Activated T-cell treated with anti-CD3 and anti-CD28 coated beads, Interleukin-2, amount 50 U/mL, for 48 hours (primary cell): ENCODE measurements at regions not wholly inside any gene's neighbourhood (a gene's known extent, or its start where the extent isn't known, plus 50 kb on each side); places are given as distances from the start of the nearest gene placed in this dataset.
A peak's percentile ranks its signal among the peaks of the same experiment; 100 is the strongest.
"Not testable (repeated sequence)": the region's sequence is repeated elsewhere in the genome, so short reads cannot be mapped to it uniquely, and the experiment has no call there.

Source experiments
- DNase-seq, 2 experiments: peaks; one replicate each; pipeline ENCODE4 v3.0.0-alpha.2; 2020

GRCh38 chr1:244301595-244302130 lies 150.0 kb downstream of the ADSS2 start:
- DNase-seq: no peak

- no peak for DNase-seq
Observed at GRCh38 chr1:244302876-244303609, 148.7 kb downstream of the ADSS2 start.

- no peak for DNase-seq
Observed at GRCh38 chr1:244303610-244303969, 148.1 kb downstream of the ADSS2 start.

GRCh38 chr1:244304156-244304555 lies 147.6 kb downstream of the ADSS2 start:
- no peak for DNase-seq

- DNase-seq: no peak
Observed at GRCh38 chr1:244304656-244305055, 147.1 kb downstream of the ADSS2 start.

- DNase-seq: no peak
Observed at GRCh38 chr1:244305776-244306341, 145.8 kb downstream of the ADSS2 start.

GRCh38 chr1:244306544-244306943 lies 145.2 kb downstream of the ADSS2 start:
- DNase-seq: no peak

GRCh38 chr1:244309191-244309590 lies 142.5 kb downstream of the ADSS2 start:
- not testable (repeated sequence) for DNase-seq

- no peak for DNase-seq
Observed at GRCh38 chr1:244311784-244312532, 139.8 kb downstream of the ADSS2 start.

GRCh38 chr1:244313346-244313745 lies 138.4 kb downstream of the ADSS2 start:
- no peak for DNase-seq

- DNase-seq: no peak
Observed at GRCh38 chr1:244314921-244315559, 136.7 kb downstream of the ADSS2 start.

GRCh38 chr1:244315996-244316395 lies 135.7 kb downstream of the ADSS2 start:
- DNase-seq: no peak

GRCh38 chr1:244316407-244316806 lies 135.3 kb downstream of the ADSS2 start:
- no peak for DNase-seq

GRCh38 chr1:244316986-244317655 lies 134.6 kb downstream of the ADSS2 start:
- DNase-seq: no peak

- no peak for DNase-seq
Observed at GRCh38 chr1:244318078-244318477, 133.6 kb downstream of the ADSS2 start.

GRCh38 chr1:244318512-244318911 lies 133.2 kb downstream of the ADSS2 start:
- DNase-seq: no peak

- DNase-seq: peak; percentile 68
Observed at GRCh38 chr1:244319283-244320132, 132.2 kb downstream of the ADSS2 start.

- DNase-seq: no peak
Observed at GRCh38 chr1:244322181-244322580, 129.5 kb downstream of the ADSS2 start.

- no peak for DNase-seq
Observed at GRCh38 chr1:244322791-244323521, 128.8 kb downstream of the ADSS2 start.

GRCh38 chr1:244324176-244324883 lies 127.4 kb downstream of the ADSS2 start:
- DNase-seq: no peak
